Activated CD4-positive, alpha-beta memory T cell treated with anti-CD3 and anti-CD28 coated beads for 36 hours (primary cell): ENCODE measurements at regions not wholly inside any gene's neighbourhood (a gene's known extent, or its start where the extent isn't known, plus 50 kb on each side); places are given as distances from the start of the nearest gene placed in this dataset.

Experiments
- CTCF ChIA-PET: fragments of 350-600 bp; sonication (Branson Sonifier 250); formaldehyde crosslinking; loops from one replicate; lab custom pipeline; 2021; ENCODE audit warnings: antibody characterized with exemption, inconsistent platforms; lab: Charles Lee
- POLR2A ChIA-PET: fragments of 350-600 bp; sonication (Branson Sonifier 250); formaldehyde crosslinking; loops from one replicate; lab custom pipeline; 2021; ENCODE audit warnings: antibody characterized with exemption; lab: Charles Lee
- DNase-seq: peaks from one replicate; pipeline ENCODE4 v3.0.0-alpha.2; 2020
- H3K27ac Mint-ChIP-seq: one replicate; pipeline ENCODE4 v1.8.0; 2021; ENCODE audit warnings: mixed read lengths
- H3K27me3 Mint-ChIP-seq: one replicate; pipeline ENCODE4 v1.8.0; 2021; ENCODE audit warnings: mixed read lengths
- H3K36me3 Mint-ChIP-seq: one replicate; pipeline ENCODE4 v1.8.0; 2021; ENCODE audit warnings: mixed read lengths
- H3K4me1 Mint-ChIP-seq: one replicate; pipeline ENCODE4 v1.8.0; 2021; ENCODE audit warnings: low read depth, mixed read lengths
- H3K4me3 Mint-ChIP-seq: one replicate; pipeline ENCODE4 v1.8.0; 2021; ENCODE audit warnings: mild to moderate bottlenecking, mixed read lengths
- H3K9me3 Mint-ChIP-seq: one replicate; pipeline ENCODE4 v1.8.0; 2021; ENCODE audit warnings: mixed read lengths
- intact Hi-C: fragments of 100-400 bp; cut with micrococcal nuclease; formaldehyde crosslinking; loops from one replicate; pipeline ENCODE4 v1.15.1; 2023

GRCh38 chr17:82998637-82999036 lies 80.8 kb upstream of the METRNL start:
- intact Hi-C loops, result no loop called here
- no peak overlapping the region for H3K4me3 Mint-ChIP-seq
- peaks cover 10% of the 10 kb centered on the region for H3K36me3 Mint-ChIP-seq
- H3K27me3 Mint-ChIP-seq, result no peaks in the 10 kb centered on the region
- H3K27ac Mint-ChIP-seq, result no peak overlapping the region
- CTCF ChIA-PET, result interaction anchor here (0.7 kb wide), 1 partner anchor 118 kb away, joined by 3 read pairs; no protein-coding TSS in a partner anchor
- POLR2A ChIA-PET, result no interaction called here
- H3K4me1 Mint-ChIP-seq, result no peaks in the 10 kb centered on the region
- DNase-seq, result no peak
- peaks cover 9% of the 10 kb centered on the region for H3K9me3 Mint-ChIP-seq

- no peak for DNase-seq
- intact Hi-C loops, result no loop called here
- Mint-ChIP-seq H3K27me3 (no peaks in the 10 kb centered on the region), H3K36me3 (peaks cover 14% of the 10 kb centered on the region), H3K27ac (no peak overlapping the region), H3K4me1 (no peaks in the 10 kb centered on the region), H3K4me3 (no peak overlapping the region), H3K9me3 (peaks cover 4% of the 10 kb centered on the region)
- ChIA-PET POLR2A (no interaction called here), CTCF (no interaction called here)
Observed at GRCh38 chr17:83000738-83001137, 78.7 kb upstream of the METRNL start.

GRCh38 chr17:83002118-83002805 lies 77.1 kb upstream of the METRNL start:
- no peak for DNase-seq
- CTCF ChIA-PET, result no interaction called here
- H3K27ac Mint-ChIP-seq, result no peak overlapping the region
- H3K4me1 Mint-ChIP-seq, result no peaks in the 10 kb centered on the region
- no peak overlapping the region for H3K4me3 Mint-ChIP-seq
- POLR2A ChIA-PET, result no interaction called here
- H3K27me3 Mint-ChIP-seq, result no peaks in the 10 kb centered on the region
- peaks cover 14% of the 10 kb centered on the region for H3K36me3 Mint-ChIP-seq
- peaks cover 4% of the 10 kb centered on the region for H3K9me3 Mint-ChIP-seq
- intact Hi-C loops, result no loop called here

DNA sequence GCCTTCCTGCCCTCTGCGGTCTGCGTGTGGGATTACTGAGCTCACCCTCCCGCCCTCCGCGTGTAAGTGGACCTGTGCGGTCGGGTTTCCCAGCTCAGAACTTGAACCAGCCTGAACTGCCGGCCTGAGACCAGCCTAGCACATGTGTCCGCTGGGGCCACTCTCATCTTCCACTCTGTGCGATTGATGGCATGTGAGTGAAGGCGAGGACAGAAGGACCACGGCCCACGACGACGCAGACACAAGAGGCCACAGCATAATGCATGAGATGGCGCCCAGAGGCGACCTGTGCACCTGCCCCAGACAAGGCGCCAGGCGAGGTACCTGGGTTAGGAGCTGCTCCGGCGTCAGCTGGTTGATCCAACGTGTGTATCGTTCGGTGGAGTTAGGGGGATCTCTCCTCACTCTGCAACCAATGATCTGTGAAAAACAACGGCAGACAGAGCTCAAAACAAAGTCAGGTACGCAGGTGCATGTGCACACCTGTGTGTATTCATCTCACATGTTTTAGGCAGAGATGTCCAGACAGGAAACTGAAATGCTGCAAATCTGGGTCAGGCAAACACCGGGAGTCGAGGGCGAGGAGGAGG lies 74.5 kb upstream of the METRNL start:
- Mint-ChIP-seq H3K27me3 (no peaks in the 10 kb centered on the region), H3K36me3 (peaks cover 8% of the 10 kb centered on the region), H3K9me3 (no peaks in the 10 kb centered on the region), H3K4me3 (no peak overlapping the region), H3K27ac (no peak overlapping the region), H3K4me1 (no peaks in the 10 kb centered on the region)
- ChIA-PET CTCF (no interaction called here), POLR2A (no interaction called here)
- DNase-seq, result no peak
- intact Hi-C loops, result no loop called here

- no peaks in the 10 kb centered on the region for H3K4me1 Mint-ChIP-seq
- H3K36me3 Mint-ChIP-seq, result peaks cover 8% of the 10 kb centered on the region
- H3K9me3 Mint-ChIP-seq, result no peaks in the 10 kb centered on the region
- ChIA-PET POLR2A (no interaction called here), CTCF (no interaction called here)
- H3K27ac Mint-ChIP-seq, result no peak overlapping the region
- no peak overlapping the region for H3K4me3 Mint-ChIP-seq
- intact Hi-C loops, result no loop called here
- no peaks in the 10 kb centered on the region for H3K27me3 Mint-ChIP-seq
- DNase-seq, result no peak
Observed at GRCh38 chr17:83005639-83006038, 73.8 kb upstream of the METRNL start.

GRCh38 chr17:83006515-83007455 lies 72.6 kb upstream of the METRNL start:
- ChIA-PET POLR2A (no interaction called here), CTCF (no interaction called here)
- intact Hi-C loops, result no loop called here
- Mint-ChIP-seq H3K36me3 (peaks cover 8% of the 10 kb centered on the region), H3K4me1 (no peaks in the 10 kb centered on the region), H3K4me3 (no peak overlapping the region), H3K27me3 (no peaks in the 10 kb centered on the region), H3K9me3 (no peaks in the 10 kb centered on the region), H3K27ac (no peak overlapping the region)
- DNase-seq, result no peak

DNA sequence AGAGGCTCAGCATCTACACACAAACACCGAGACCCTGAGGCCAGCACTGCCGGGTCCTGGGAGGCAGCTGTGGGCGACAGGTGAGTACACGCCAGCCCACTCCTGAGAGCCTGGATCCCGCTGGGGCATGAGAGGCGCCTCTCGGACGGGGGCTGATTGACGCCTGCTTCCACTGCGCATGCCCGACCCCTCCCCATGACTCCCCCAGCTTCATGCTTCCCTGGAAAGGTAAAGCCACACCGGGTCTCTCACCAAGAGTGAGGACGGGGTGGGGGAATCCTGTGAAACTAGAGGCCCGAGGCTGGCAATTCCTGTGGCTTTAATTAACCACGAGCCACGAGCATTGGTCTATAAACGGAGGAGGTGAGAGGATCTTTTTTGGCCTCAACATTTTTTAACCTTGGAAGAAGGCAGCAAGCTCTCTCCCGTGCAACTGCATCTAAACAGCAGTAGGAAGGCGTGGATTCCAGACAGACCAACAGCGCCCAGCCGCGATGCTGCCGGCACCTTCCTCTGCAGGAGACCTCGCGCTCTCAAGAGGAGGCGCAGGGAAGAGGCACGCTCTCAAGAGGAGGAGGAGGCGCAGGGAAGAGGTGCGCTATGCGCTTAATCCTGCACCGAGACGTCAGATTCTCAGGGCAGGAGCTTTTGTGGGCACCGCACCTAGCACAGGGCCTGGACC lies 71.8 kb upstream of the METRNL start:
- CTCF ChIA-PET, result no interaction called here
- H3K36me3 Mint-ChIP-seq, result peaks cover 8% of the 10 kb centered on the region
- no peaks in the 10 kb centered on the region for H3K9me3 Mint-ChIP-seq
- intact Hi-C loops, result no loop called here
- no peak overlapping the region for H3K27ac Mint-ChIP-seq
- no peaks in the 10 kb centered on the region for H3K27me3 Mint-ChIP-seq
- DNase-seq, result no peak
- no peaks in the 10 kb centered on the region for H3K4me1 Mint-ChIP-seq
- POLR2A ChIA-PET, result no interaction called here
- H3K4me3 Mint-ChIP-seq, result no peak overlapping the region

- intact Hi-C loops, result no loop called here
- Mint-ChIP-seq H3K27me3 (no peaks in the 10 kb centered on the region), H3K4me3 (no peak overlapping the region), H3K36me3 (peaks cover 8% of the 10 kb centered on the region), H3K4me1 (no peaks in the 10 kb centered on the region), H3K27ac (no peak overlapping the region), H3K9me3 (no peaks in the 10 kb centered on the region)
- ChIA-PET POLR2A (no interaction called here), CTCF (no interaction called here)
- DNase-seq, result no peak
Observed at GRCh38 chr17:83008186-83008510, 71.3 kb upstream of the METRNL start.

DNA sequence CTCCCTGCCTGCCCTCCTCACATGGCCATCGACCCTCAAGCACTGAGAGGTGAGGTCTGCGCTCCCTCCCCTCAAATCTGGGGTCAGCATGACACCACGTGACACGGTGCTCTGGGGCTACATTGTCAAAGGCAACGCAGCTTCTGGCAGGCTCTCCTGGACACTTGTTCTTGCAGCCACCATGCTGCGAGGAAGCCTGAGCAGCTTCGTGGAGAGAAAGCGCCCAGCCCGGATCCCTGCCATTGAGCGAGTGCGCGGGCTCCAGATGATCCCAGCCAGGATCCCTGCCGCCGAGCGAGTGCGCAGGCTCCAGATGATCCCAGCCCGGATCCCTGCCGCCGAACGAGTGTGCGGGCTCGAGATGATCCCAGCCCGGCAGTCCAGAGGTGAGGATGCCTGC lies 70.9 kb upstream of the METRNL start:
- no peak overlapping the region for H3K4me3 Mint-ChIP-seq
- H3K27ac Mint-ChIP-seq, result no peak overlapping the region
- no peaks in the 10 kb centered on the region for H3K27me3 Mint-ChIP-seq
- no peak for DNase-seq
- H3K36me3 Mint-ChIP-seq, result peaks cover 8% of the 10 kb centered on the region
- CTCF ChIA-PET, result no interaction called here
- H3K9me3 Mint-ChIP-seq, result no peaks in the 10 kb centered on the region
- H3K4me1 Mint-ChIP-seq, result no peaks in the 10 kb centered on the region
- intact Hi-C loops, result no loop called here
- POLR2A ChIA-PET, result interaction anchor here (0.6 kb wide), 1 partner anchor 25 kb away, joined by 3 read pairs; no protein-coding TSS in a partner anchor

DNA sequence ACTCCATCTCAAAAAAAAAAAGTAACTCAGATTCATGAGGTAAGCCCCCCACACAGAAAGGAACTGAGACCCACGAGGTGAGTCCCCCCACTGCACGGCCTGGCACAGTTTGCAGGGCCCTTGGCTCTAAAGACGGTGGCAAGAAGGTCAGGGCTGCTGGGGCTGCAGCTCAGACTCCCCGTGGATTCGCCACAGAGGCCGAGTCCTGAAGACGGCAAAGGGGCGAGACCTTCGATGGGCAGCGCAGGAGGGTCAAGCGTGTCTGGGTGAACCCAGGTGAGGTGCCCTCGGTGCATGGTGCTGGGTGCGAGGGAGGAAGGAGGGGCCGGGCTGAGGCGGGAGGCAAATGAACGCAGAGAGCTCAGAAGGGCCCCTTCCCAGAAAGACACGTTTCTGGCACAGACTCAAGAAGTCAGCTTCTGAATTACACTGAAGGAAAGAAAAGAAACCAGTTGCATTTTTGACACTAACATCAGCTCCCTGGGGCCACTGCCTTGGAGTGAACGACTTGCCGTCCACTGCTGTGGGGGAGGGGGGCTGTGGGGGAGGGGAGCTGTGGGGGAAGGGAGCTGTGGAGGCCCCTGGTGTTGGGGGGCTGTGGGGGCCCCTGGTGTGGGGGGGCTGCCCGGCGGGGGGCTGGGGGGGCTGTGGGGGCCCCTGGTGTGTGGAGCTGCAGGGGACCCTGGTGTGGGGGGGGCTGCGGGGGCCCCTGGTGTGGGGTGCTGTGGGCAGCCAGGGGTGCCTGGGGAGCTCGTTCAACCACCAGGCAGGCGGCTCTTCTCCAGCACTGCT lies 69.8 kb upstream of the METRNL start:
- DNase-seq, result no peak
- Mint-ChIP-seq H3K4me3 (no peak overlapping the region), H3K36me3 (peaks cover 7% of the 10 kb centered on the region), H3K4me1 (no peaks in the 10 kb centered on the region), H3K9me3 (no peaks in the 10 kb centered on the region), H3K27me3 (no peaks in the 10 kb centered on the region), H3K27ac (no peak overlapping the region)
- CTCF ChIA-PET, result no interaction called here
- POLR2A ChIA-PET, result no interaction called here
- intact Hi-C loops, result no loop called here

DNA sequence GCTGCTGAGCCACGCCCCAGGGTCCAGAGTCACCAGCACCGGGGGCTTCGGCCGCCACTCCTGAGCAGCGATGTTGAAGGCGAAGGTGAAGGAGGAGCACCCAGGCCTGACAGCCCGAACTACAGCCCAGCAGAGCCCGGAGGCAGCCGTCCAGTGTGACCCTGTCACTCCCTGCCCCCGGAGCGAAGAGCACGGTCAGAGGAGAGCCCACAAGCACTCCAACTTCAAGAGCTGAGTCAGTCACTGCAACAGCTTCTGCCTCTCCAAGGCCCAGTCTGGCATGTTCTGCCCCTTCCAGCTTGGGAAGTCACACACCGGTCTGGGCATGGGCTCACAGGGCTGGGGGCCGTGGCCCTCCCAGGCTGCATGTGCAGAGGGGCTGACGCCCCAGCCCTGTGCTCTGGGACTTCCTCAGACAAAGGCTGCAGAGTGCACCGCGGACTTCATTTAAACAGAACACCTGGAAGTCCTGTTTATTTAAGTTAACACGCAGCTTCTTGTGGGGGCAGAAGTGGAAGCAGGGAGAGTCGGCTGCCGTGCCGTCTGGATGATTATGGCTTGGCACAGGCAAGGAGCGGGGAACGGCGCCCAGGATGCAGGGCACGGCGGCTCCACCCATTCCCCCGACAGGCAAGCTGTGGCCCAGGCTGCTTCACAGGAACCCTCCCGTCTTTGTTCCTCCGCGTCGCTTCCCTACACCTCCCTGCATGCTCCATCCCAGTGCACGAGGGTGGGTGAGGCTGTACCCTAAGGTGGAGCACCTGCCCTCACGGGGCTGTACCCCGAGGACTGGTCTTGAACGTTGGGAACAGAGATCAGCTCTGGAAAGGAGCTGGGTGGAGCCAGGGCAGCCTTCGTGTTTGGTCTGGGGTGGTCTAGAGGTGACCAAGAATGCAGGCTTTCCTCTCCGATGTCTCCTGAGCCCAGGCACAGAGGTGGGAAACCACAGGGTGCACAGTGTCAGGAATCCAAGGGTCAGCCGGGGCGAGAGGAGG lies 68.9 kb upstream of the METRNL start:
- Mint-ChIP-seq H3K36me3 (no peaks in the 10 kb centered on the region), H3K27ac (no peak overlapping the region), H3K4me1 (no peaks in the 10 kb centered on the region), H3K4me3 (no peak overlapping the region), H3K9me3 (no peaks in the 10 kb centered on the region), H3K27me3 (no peaks in the 10 kb centered on the region)
- no peak for DNase-seq
- intact Hi-C loops, result no loop called here
- CTCF ChIA-PET, result no interaction called here
- POLR2A ChIA-PET, result no interaction called here
